Cardiac muscle cell (in vitro differentiated cells and primary cell): ENCODE measurements at regions not wholly inside any gene's neighbourhood (a gene's known extent, or its start where the extent isn't known, plus 50 kb on each side); places are given as distances from the start of the nearest gene placed in this dataset.
"Not testable (repeated sequence)": the region's sequence is repeated elsewhere in the genome, so short reads cannot be mapped to it uniquely, and the experiment has no call there.

Experiments
- DNase-seq, 2 donors: peaks; one replicate each; pipeline versions ENCODE4 v3.0.0 to v3.0.0-alpha.2; 2010 to 2017; ENCODE audit warnings: low read depth in 1 of 2, low spot score in 1 of 2
- H3K27ac ChIP-seq: fragments of 200-600 bp; sonication (generic); 2 replicates; pipeline ENCODE4 v1.5.1; 2016
- H3K27me3 ChIP-seq: fragments of 200-600 bp; sonication (generic); 2 replicates; pipeline ENCODE4 v1.6.0; 2016; ENCODE audit warnings: control low read depth
- H3K36me3 ChIP-seq: fragments of 200-600 bp; sonication (generic); 2 replicates; pipeline ENCODE4 v1.5.1; 2016; ENCODE audit warnings: control low read depth
- H3K4me1 ChIP-seq: fragments of 200-600 bp; sonication (generic); 2 replicates; pipeline ENCODE4 v1.8.1; 2017; ENCODE audit warnings: low read depth, mild to moderate bottlenecking, mixed run types
- H3K4me3 ChIP-seq: fragments of 200-600 bp; sonication (generic); 2 replicates; pipeline ENCODE4 v1.5.1; 2016; ENCODE audit warnings: mild to moderate bottlenecking
- H3K9me3 ChIP-seq: fragments of 200-600 bp; sonication (generic); 2 replicates; pipeline ENCODE4 v1.5.1; 2017; ENCODE audit warnings: low read depth, mild to moderate bottlenecking, control low read depth
- TF ChIP-seq, protein P1 (sequence below): IDR thresholded peaks from 2 replicates; pipeline ENCODE4 v1.5.1; 2012; ENCODE audit warnings: low read depth, mild to moderate bottlenecking, low read length

DNA sequence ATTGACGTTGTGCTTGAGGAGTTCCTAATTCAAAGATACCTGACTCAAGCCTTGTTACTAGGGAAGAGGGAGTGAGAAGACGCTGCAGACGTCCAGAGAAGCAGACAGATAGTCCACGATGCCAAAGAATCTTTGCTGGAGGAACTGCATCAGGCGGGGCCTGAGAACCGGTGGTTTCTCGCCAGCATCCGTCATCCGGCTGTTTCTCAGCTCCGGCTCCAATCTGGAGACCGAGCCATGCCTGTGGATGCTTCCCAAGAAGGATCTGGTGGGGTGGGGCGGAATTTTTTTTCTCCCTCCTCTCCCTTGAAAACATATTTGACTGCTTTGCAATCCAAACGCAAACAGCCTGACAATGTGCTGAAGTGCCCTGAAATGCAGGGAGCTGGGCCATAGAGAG lies 125.8 kb upstream of the SRSF6 start:
- Histone ChIP-seq H3K36me3 (no peaks in the 10 kb centered on the region), H3K9me3 (peaks cover 5% of the 10 kb centered on the region), H3K4me3 (no peak overlapping the region), H3K4me1 (no peaks in the 10 kb centered on the region), H3K27ac (no peak overlapping the region), H3K27me3 (no peaks in the 10 kb centered on the region)
- TF ChIP-seq, protein P1, sequence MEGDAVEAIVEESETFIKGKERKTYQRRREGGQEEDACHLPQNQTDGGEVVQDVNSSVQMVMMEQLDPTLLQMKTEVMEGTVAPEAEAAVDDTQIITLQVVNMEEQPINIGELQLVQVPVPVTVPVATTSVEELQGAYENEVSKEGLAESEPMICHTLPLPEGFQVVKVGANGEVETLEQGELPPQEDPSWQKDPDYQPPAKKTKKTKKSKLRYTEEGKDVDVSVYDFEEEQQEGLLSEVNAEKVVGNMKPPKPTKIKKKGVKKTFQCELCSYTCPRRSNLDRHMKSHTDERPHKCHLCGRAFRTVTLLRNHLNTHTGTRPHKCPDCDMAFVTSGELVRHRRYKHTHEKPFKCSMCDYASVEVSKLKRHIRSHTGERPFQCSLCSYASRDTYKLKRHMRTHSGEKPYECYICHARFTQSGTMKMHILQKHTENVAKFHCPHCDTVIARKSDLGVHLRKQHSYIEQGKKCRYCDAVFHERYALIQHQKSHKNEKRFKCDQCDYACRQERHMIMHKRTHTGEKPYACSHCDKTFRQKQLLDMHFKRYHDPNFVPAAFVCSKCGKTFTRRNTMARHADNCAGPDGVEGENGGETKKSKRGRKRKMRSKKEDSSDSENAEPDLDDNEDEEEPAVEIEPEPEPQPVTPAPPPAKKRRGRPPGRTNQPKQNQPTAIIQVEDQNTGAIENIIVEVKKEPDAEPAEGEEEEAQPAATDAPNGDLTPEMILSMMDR = no peak
- no peak for DNase-seq

DNA sequence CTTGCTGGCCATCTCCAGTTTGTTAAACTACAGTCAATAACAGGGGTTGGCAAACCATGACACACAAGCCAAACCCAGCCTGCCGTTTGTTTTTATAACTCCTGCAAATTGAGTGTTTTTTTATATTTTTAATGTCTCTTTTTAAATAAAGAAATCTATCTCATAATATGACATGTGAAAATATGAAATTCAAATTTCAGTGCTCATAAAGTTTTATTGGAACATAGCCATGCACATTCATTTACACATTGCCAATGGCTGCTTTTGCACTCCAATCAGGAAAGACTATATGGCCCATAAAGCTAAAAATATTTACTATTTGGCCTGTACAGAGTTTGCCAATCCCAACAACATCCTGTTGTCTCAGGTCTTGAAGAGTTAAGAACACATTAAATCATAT lies 129.0 kb upstream of the SRSF6 start:
- H3K4me1 ChIP-seq = no peaks in the 10 kb centered on the region
- DNase-seq = no peak
- no peaks in the 10 kb centered on the region for H3K9me3 ChIP-seq
- no peaks in the 10 kb centered on the region for H3K27me3 ChIP-seq
- no peak overlapping the region for H3K4me3 ChIP-seq
- no peak overlapping the region for H3K27ac ChIP-seq
- TF ChIP-seq, protein P1 = no peak
- H3K36me3 ChIP-seq = no peaks in the 10 kb centered on the region

DNA sequence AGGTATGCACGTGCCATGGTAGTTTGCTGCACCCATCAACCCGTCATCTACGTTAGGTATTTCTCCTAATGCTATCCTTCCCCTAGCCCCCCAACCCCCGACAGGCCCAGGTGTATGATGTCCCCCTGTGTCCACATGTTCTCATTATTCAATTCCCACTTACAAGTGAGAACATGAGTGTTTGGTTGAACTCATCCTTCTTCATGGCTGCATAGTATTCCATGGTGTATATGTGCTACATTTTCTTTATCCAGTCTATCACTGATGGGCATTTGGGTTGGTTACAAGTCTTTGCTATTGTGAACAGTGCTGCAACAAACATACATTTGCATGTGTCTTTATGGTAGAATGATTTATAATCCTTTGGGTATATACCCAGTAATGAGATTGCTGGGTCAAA lies 130.5 kb upstream of the SRSF6 start:
- H3K9me3 ChIP-seq, H3K4me3 ChIP-seq, H3K27me3 ChIP-seq, DNase-seq, H3K4me1 ChIP-seq, H3K27ac ChIP-seq, H3K36me3 ChIP-seq: not testable (repeated sequence)

DNA sequence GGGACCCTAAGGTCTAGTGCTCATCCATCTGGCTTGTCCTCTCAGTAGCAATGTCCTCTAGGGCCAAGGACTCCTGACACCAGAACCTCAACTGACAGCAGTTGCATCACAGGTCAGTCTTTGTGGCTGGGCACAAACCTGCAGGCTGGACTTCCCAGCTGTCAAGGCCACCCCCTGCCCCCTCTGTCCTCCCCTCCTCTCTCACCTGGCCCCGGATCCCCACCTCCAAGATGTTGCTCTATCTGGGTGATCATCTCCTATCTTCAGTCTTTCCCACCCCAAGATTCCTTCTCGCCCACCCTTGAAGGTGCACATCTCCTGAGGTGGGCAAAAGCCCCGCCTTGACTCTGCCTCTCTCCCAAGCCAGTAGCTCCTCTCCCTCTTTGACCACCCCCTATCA lies 131.8 kb upstream of the SRSF6 start:
- H3K9me3 ChIP-seq = no peaks in the 10 kb centered on the region
- no peak for DNase-seq
- no peaks in the 10 kb centered on the region for H3K4me1 ChIP-seq
- no peaks in the 10 kb centered on the region for H3K27me3 ChIP-seq
- no peak overlapping the region for H3K27ac ChIP-seq
- H3K36me3 ChIP-seq = no peaks in the 10 kb centered on the region
- TF ChIP-seq, protein P1 = no peak
- no peak overlapping the region for H3K4me3 ChIP-seq

DNA sequence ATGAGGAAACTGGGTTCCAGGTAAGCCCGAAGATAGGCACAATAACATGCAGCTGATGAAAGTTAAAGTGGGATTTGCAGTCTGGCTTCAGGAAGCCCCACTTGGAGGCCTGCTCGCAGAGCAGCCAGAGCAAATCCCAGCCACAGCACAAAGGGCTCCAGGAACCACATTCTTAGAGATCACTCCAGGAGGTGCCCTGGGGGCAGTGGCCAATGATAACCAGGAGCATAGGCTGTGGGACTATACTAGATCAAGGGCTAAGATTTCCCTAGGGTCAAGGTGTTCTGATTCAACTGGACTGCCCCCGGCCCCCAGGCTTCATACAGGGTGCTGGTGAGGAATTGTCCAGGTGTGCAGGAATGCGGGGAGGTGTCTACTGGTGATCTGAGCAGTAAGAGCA lies 133.9 kb upstream of the PTPRT start:
- Histone ChIP-seq H3K27me3 (no peaks in the 10 kb centered on the region), H3K4me3 (no peak overlapping the region), H3K36me3 (no peaks in the 10 kb centered on the region), H3K4me1 (no peaks in the 10 kb centered on the region), H3K9me3 (no peaks in the 10 kb centered on the region), H3K27ac (no peak overlapping the region)
- TF ChIP-seq, protein P1 = no peak
- DNase-seq = no peak

DNA sequence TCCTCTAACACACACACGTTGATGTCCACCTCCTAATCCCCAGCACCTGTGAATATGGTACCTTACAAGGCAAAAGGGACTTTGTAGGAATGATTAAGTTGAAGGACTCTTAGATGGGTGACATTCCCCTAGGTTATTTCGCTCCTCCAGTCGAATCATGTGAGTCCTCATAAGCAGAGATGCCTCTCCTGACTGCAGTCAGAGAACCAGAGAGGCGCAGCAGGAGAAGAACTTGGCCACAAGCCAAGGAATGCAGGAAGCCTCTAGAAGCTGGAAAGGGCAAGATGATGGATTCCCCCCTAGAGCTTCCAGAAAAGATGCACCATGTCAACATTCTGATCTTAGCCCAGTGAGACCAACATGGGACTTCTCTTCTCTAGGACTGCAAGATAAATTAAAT lies 133.1 kb upstream of the PTPRT start:
- H3K36me3 ChIP-seq = no peaks in the 10 kb centered on the region
- H3K9me3 ChIP-seq = no peaks in the 10 kb centered on the region
- TF ChIP-seq, protein P1 = no peak
- no peaks in the 10 kb centered on the region for H3K4me1 ChIP-seq
- H3K4me3 ChIP-seq = no peak overlapping the region
- DNase-seq = peak in 1 of 2 donors; percentile 56
- no peak overlapping the region for H3K27ac ChIP-seq
- no peaks in the 10 kb centered on the region for H3K27me3 ChIP-seq
